HCT116 (cell line): ENCODE measurements at regions not wholly inside any gene's neighbourhood (a gene's known extent, or its start where the extent isn't known, plus 50 kb on each side); places are given as distances from the start of the nearest gene placed in this dataset.

ENCODE experiments used
- ATAC-seq: fragments of 200-7000 bp; cut with Tn5 transposase; 2 replicates; pipeline ENCODE4 v1.9.1; 2020; ENCODE audit warnings: mild to moderate bottlenecking, moderate library complexity
- BruUV-seq: library from RNA; stranded (reverse); fragments of 400-500 nt; replicated peaks from 2 replicates; lab custom pipeline; 2021; lab: Mats Ljungman, UMichigan
- CTCF ChIA-PET: fragments of 300-600 bp; sonication (Branson Sonifier 250); formaldehyde crosslinking; loops from one replicate; lab custom pipeline; 2021; ENCODE audit warnings: antibody characterized with exemption; lab: Charles Lee
- POLR2A ChIA-PET: fragments of 300-600, 350-600 bp; sonication (Branson Sonifier 250); formaldehyde crosslinking; loops from one replicate; lab custom pipeline; 2021; ENCODE audit warnings: antibody characterized with exemption; lab: Charles Lee
- RAD21 ChIA-PET, 2 experiments: fragments of 300-600 bp; sonication (Branson Sonifier 250); formaldehyde crosslinking; loops; one replicate each; lab custom pipeline; 2023; ENCODE audit warnings: low total read pairs in 2 of 2; ENCODE audit not compliant: uncharacterized antibody in 2 of 2, unreplicated experiment in 2 of 2, low non-redundant PET in 1 of 2; lab: Charles Lee
- DNase-seq: peaks from one replicate; pipeline ENCODE4 v3.0.0-alpha.2; 2010; ENCODE audit warnings: low read depth, low spot score
- H2AFZ ChIP-seq: fragments of 200-600 bp; shearing (Covaris generic), sonication (generic); 2 replicates; pipeline ENCODE4 v1.6.1; 2017; ENCODE audit warnings: low read depth, mixed run types, mixed read lengths, antibody characterized with exemption, low read length; ENCODE audit not compliant: poor library complexity, severe bottlenecking
- H3K27ac ChIP-seq: 2 replicates; pipeline ENCODE4 v1.5.1; 2012; ENCODE audit warnings: low read depth, low read length
- H3K27me3 ChIP-seq: fragments of 200-600 bp; sonication (generic); 2 replicates; pipeline ENCODE4 v1.6.1; 2016; ENCODE audit warnings: mixed run types, low read length, mixed read lengths; ENCODE audit not compliant: insufficient read depth
- H3K36me3 ChIP-seq, 2 experiments: fragments of 200-500 bp in 1 of 2; fragments of 200-600 bp in 1 of 2; sonication (Bioruptor generic) in 1 of 2; sonication (generic) in 1 of 2; 2 replicates each; pipeline versions ENCODE4 v1.5.1 to v1.6.1; 2014 to 2016; ENCODE audit warnings: low read length in 2 of 2, inconsistent platforms in 1 of 2, mixed read lengths in 1 of 2, mixed run types in 1 of 2; ENCODE audit not compliant: insufficient read depth in 2 of 2, control insufficient read depth in 1 of 2
- H3K4me1 ChIP-seq, 2 experiments: fragments of 200-600 bp in 1 of 2; sonication (generic) in 1 of 2; 2 replicates each; pipeline versions ENCODE4 v1.5.1 to v1.6.1; 2012 to 2017; ENCODE audit warnings: low read length in 2 of 2, inconsistent platforms in 1 of 2, mild to moderate bottlenecking in 1 of 2, mixed read lengths in 1 of 2, mixed run types in 1 of 2, moderate library complexity in 1 of 2; ENCODE audit not compliant: insufficient read depth in 2 of 2, control insufficient read depth in 1 of 2
- H3K4me2 ChIP-seq: fragments of 200-600 bp; sonication (generic); 2 replicates; pipeline ENCODE4 v1.6.1; 2017; ENCODE audit warnings: mixed run types, low read length, mixed read lengths
- H3K4me3 ChIP-seq, 2 experiments: fragments of 200-600 bp in 1 of 2; sonication (generic) in 1 of 2; replicated peaks in 1 of 2; 2 replicates each; pipeline ENCODE4 v1.5.1; 2011 to 2016; ENCODE audit warnings: low read length in 2 of 2, control low read depth in 1 of 2, low read depth in 1 of 2, mild to moderate bottlenecking in 1 of 2, mixed read lengths in 1 of 2, mixed run types in 1 of 2
- H3K79me2 ChIP-seq: fragments of 200-600 bp; sonication (generic); 2 replicates; pipeline ENCODE4 v1.6.1; 2017; ENCODE audit warnings: mild to moderate bottlenecking, mixed run types, low read length, moderate library complexity, mixed read lengths; ENCODE audit not compliant: insufficient read depth
- H3K9ac ChIP-seq: fragments of 200-600 bp; sonication (generic); 2 replicates; pipeline ENCODE4 v1.6.1; 2016; ENCODE audit warnings: low read length, mixed read lengths
- H3K9me2 ChIP-seq: fragments of 200-600 bp; sonication (generic), shearing (Covaris generic); 2 replicates; pipeline ENCODE4 v1.6.1; 2017; ENCODE audit warnings: mixed run types, mild to moderate bottlenecking, moderate library complexity; ENCODE audit not compliant: insufficient read depth
- H3K9me3 ChIP-seq, 2 experiments: fragments of 200-500 bp in 1 of 2; fragments of 200-600 bp in 1 of 2; sonication (Bioruptor generic) in 1 of 2; sonication (generic) in 1 of 2; 2 replicates each; pipeline ENCODE4 v1.6.1; 2014 to 2017; ENCODE audit warnings: low read length in 2 of 2, mixed read lengths in 2 of 2, inconsistent platforms in 1 of 2, low read depth in 1 of 2, mild to moderate bottlenecking in 1 of 2, mixed run types in 1 of 2, moderate library complexity in 1 of 2; ENCODE audit not compliant: control insufficient read depth in 1 of 2, insufficient read depth in 1 of 2
- H4K20me1 ChIP-seq: fragments of 200-600 bp; sonication (generic), shearing (Covaris generic); 2 replicates; pipeline ENCODE4 v1.6.1; 2017; ENCODE audit warnings: mixed run types, mild to moderate bottlenecking, moderate library complexity; ENCODE audit not compliant: insufficient read depth
- EGR1 ChIP-seq: IDR thresholded peaks from 2 replicates; pipeline ENCODE4 v1.6.1; 2012; ENCODE audit warnings: low read depth
- JUND ChIP-seq: IDR thresholded peaks from 2 replicates; pipeline ENCODE4 v1.6.1; 2012
- SIN3A ChIP-seq: IDR thresholded peaks from 2 replicates; pipeline ENCODE4 v1.6.1; 2012; ENCODE audit warnings: low read depth
- ZFX ChIP-seq: fragments of 450-650 bp; IDR thresholded peaks from 2 replicates; pipeline ENCODE4 v1.6.1; 2017
- ZNF274 ChIP-seq: fragments of 200-500 bp; sonication (Bioruptor generic); IDR thresholded peaks from 2 replicates; pipeline ENCODE4 v1.6.1; 2014; ENCODE audit warnings: mild to moderate bottlenecking, low read depth, low read length, inconsistent platforms
- intact Hi-C: fragments of 100-400 bp; cut with micrococcal nuclease; formaldehyde crosslinking; loops from 2 replicates; pipeline ENCODE4 v1.10.0; 2022
- TF ChIP-seq, protein P1 (sequence below): IDR thresholded peaks from 2 replicates; pipeline ENCODE4 v1.6.1; 2011; ENCODE audit warnings: mild to moderate bottlenecking, low read length, moderate library complexity; ENCODE audit not compliant: insufficient replicate concordance; ENCODE audit errors: extremely low read depth
- TF ChIP-seq, protein P2 (sequence below), 3 experiments: fragments of 200-600 bp in 1 of 3; sonication (generic) in 1 of 3; IDR thresholded peaks in 2 of 3; conservative IDR thresholded peaks in 1 of 3; 2 replicates each; pipeline ENCODE4 v1.5.1; 2012 to 2017; ENCODE audit warnings: low read depth in 2 of 3, low read length in 2 of 3, antibody characterized with exemption in 1 of 3, borderline replicate concordance in 1 of 3, control low read depth in 1 of 3, mild to moderate bottlenecking in 1 of 3, mixed read lengths in 1 of 3, mixed run types in 1 of 3, moderate library complexity in 1 of 3; ENCODE audit not compliant: insufficient read depth in 1 of 3

DNA sequence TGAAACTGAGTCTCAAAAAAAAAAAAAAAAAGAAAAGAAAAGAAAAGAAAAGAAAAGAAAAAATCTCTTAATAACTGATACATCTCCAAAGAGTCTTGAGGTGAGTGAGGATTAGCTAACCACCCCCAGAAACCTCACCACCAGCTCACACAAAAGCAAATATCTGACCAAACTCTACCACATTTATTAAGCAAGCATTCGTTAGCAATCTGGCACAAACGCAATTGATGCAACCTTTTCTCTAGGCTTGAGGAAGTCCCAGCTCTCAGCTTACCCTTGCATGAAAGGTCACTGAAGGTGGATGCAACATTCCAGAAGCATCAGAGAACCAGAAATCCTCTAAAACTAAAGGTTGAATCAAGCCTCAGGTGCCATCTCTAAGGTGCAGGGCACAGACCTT is 231.9 kb upstream of the BCOR start:
- CTCF ChIA-PET: interaction anchor here (1.1 kb wide), 1 partner anchor 15 kb away, joined by 3 read pairs; no protein-coding TSS in a partner anchor
- Histone ChIP-seq H3K4me2 (no peak overlapping the region), H3K4me3 (no peak overlapping the region), H3K27me3 (no peaks in the 10 kb centered on the region), H3K9ac (no peak overlapping the region), H2AFZ (no peak overlapping the region), H3K9me3 (no peaks in the 10 kb centered on the region), H3K36me3 (no peaks in the 10 kb centered on the region), H3K9me2 (no peaks in the 10 kb centered on the region), H3K79me2 (no peaks in the 10 kb centered on the region), H3K4me1 (no peaks in the 10 kb centered on the region), H3K27ac (no peak overlapping the region), H4K20me1 (no peaks in the 10 kb centered on the region)
- BruUV-seq: no TSS peak
- POLR2A ChIA-PET: no interaction called here
- TF ChIP-seq, protein P1, sequence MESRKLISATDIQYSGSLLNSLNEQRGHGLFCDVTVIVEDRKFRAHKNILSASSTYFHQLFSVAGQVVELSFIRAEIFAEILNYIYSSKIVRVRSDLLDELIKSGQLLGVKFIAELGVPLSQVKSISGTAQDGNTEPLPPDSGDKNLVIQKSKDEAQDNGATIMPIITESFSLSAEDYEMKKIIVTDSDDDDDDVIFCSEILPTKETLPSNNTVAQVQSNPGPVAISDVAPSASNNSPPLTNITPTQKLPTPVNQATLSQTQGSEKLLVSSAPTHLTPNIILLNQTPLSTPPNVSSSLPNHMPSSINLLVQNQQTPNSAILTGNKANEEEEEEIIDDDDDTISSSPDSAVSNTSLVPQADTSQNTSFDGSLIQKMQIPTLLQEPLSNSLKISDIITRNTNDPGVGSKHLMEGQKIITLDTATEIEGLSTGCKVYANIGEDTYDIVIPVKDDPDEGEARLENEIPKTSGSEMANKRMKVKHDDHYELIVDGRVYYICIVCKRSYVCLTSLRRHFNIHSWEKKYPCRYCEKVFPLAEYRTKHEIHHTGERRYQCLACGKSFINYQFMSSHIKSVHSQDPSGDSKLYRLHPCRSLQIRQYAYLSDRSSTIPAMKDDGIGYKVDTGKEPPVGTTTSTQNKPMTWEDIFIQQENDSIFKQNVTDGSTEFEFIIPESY: no peak
- TF ChIP-seq SIN3A: no peak
- TF ChIP-seq JUND: no peak
- no peak for TF ChIP-seq ZFX
- no peak for TF ChIP-seq ZNF274
- no peak for TF ChIP-seq EGR1
- TF ChIP-seq, protein P2, sequence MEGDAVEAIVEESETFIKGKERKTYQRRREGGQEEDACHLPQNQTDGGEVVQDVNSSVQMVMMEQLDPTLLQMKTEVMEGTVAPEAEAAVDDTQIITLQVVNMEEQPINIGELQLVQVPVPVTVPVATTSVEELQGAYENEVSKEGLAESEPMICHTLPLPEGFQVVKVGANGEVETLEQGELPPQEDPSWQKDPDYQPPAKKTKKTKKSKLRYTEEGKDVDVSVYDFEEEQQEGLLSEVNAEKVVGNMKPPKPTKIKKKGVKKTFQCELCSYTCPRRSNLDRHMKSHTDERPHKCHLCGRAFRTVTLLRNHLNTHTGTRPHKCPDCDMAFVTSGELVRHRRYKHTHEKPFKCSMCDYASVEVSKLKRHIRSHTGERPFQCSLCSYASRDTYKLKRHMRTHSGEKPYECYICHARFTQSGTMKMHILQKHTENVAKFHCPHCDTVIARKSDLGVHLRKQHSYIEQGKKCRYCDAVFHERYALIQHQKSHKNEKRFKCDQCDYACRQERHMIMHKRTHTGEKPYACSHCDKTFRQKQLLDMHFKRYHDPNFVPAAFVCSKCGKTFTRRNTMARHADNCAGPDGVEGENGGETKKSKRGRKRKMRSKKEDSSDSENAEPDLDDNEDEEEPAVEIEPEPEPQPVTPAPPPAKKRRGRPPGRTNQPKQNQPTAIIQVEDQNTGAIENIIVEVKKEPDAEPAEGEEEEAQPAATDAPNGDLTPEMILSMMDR (IDR thresholded peaks at IDR 0.05 in 2 of 3, conservative IDR thresholded peaks at IDR 0.05 in 1 of 3; ENCODE audit: borderline replicate concordance in 1 of 3, insufficient read depth in 1 of 3, low read depth in 2 of 3, low read length in 2 of 3): no peak
- DNase-seq (no peak), ATAC-seq (no peak)
- intact Hi-C loops: no loop called here
- RAD21 ChIA-PET: no interaction called here
